ENCODE measurements at regions not wholly inside any gene's neighbourhood (a gene's known extent, or its start where the extent isn't known, plus 50 kb on each side); places are given as distances from the start of the nearest gene placed in this dataset.

DNA sequence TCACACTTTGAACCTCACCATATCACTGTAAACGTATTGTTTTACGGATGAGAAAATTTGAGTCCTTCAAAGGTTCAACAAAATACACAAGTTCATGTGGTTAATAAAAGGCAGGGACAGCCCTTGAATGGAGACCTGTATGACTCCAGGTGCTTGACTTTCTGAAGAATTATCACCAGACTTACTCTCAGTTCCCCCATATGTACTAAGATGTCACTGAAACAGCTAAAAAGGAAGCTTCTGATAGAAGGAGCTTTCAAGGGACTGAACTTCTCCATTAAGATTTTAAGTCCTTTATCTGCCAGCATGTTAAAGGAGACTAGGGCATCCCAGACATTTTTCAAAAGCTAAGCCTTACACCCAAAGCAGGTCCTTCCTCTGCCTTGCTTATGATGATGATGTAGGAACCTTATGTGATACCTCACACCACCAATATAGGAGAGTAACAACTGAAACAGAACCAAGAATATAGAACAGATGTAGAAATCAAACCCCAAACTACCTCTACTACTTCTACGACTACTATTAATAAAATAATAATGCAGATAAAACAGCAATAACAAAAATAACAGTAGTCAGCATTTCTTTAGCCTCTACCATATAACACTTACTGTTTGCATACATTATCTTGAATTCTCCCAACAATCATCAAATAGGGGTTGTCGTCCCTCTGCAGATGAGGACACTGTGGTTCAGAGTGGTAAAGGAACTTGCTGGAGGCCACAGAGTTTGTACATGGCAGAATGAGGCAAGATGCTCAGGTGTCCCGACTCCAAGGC lies 273.9 kb downstream of the ELAVL2 start:
- no peak for DNase-seq

DNA sequence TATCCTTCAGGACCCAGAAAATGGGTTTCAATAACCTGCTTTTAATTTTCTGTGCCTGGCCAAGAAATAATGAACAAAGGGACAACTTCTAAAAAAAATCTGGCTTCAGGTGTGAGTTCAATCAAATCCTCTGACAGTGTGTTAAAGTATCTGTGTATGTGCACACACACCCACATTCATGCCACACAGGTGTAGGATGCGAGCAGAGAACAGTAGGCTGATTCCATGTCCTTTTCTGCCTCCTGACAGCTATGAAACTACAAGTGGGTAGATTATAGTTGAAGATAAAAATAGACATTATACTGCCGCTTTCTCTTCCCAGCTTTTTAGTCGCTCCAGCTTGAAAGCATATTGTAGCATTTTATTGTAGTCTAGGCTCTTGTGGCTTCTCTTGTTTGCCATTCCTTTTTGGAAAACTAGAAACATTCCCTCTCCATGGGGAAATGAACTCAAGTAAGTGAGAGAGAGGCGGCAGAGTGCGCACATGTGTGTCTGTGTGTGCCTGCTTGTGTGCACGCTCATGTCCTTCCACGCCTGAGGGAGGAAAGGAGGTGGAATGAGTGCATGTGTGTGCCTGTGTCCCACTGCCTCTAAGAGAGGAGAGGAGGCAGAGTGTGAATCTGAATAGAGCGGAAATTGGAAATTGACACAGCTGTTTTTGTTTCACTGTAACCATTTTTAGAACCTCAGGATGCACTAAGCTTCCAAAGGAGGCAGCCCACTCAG lies 273.0 kb downstream of the ELAVL2 start:
- DNase-seq: no peak

DNA sequence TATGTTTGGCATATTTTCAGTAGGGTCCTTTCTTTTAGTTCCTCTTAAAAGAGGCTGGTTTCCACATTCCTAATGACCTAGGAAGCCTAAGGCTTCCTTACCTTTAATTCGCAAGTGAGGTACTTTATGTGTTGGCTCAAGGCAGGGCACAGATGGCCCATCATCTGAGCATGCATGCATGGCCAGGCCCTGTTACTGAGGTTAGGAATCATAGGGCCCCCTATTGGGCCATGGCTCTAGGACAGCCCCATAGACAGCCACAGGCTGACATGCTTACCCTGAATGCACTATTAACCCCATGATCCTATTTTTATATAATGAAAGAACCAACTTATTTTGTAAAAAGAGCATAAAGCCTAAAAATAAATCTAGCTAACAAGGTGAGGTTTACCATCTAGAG lies 271.4 kb downstream of the ELAVL2 start:
- DNase-seq: no peak

DNA sequence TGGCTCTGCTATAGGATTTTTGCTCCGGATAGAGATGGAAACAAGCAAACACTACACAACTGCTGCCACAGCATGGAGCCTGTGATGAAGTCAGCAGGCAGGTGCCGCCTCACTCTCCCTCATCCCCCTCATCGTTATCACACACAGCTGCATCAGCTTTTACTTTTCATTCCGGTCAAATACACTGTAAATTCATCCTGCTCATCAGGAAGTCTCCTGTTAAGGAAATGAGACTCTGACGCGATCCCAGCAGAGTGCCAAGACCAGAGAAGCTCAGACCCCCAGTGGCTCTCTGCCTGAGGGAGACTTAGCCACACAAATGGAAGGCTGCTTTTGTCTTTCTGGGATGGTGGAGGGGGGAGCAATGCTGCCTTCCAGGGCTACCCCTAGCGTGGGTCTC lies 270.2 kb downstream of the ELAVL2 start:
- no peak for DNase-seq

- DNase-seq: no peak
Measured at GRCh38 chr9:23556459-23556858, 269.6 kb downstream of the ELAVL2 start.

- no peak for DNase-seq
Measured at GRCh38 chr9:23557689-23558088, 268.4 kb downstream of the ELAVL2 start.

DNA sequence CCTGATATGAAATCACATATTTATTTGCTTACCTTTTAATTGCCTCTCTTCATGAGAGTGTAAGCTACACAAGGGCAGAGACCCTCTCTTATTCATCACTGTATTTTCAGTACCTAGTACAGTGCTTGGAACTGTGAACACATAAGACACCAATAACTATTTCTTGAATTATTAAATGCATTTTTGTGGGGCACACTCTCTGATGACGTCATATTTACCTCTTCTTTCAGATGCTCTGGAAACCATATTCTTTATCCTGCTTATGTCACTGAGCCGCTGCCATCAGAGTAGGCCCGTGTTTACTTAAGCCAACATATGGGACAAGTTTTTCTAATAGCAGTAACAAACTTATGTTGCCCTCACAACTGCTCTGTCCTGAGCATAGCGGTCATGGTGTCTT lies 266.5 kb downstream of the ELAVL2 start:
- no peak for DNase-seq

DNA sequence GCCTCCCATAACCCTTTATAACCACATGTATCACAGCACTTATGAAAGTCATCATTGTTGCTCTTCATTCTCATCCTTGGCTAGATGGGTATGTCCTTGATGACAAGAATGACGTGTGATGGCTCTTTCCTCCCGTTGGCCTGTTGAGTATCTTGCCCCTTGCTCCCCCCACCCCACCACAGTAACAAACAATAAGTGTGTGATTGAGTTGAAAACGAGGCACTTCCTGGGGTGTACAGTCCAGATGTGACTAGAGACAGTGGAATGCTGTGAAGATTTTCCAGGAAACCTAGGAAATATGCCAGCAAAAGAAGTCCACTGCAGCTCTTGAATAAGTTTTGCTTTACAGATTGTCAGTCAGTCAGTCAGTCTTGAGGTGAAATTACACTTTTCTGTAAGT lies 262.5 kb downstream of the ELAVL2 start:
- DNase-seq: peak; percentile 41

- DNase-seq: peak; percentile 53
Measured at GRCh38 chr9:23567516-23568165, 258.4 kb downstream of the ELAVL2 start.

GRCh38 chr9:23571414-23572104 lies 254.5 kb downstream of the ELAVL2 start:
- no peak for DNase-seq

DNA sequence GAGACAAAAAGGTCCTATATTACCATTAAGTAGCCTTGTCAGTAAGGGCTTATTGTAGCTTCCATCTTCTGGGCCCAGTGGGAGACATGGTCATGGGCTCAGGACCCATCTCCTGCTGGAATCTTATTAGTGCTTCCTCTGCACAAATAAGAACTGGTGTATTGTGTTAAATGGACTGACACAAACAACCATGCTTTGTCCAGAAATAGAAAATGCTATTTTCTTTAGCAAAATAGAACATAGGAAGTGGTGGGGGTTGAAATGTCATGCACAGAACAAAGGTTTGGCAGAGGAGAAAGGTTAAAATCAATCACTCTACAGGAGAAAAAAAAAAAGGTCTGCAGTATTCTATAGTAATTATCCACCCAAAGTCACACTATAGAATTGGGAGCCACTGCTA lies 252.2 kb downstream of the ELAVL2 start:
- no peak for DNase-seq

DNA sequence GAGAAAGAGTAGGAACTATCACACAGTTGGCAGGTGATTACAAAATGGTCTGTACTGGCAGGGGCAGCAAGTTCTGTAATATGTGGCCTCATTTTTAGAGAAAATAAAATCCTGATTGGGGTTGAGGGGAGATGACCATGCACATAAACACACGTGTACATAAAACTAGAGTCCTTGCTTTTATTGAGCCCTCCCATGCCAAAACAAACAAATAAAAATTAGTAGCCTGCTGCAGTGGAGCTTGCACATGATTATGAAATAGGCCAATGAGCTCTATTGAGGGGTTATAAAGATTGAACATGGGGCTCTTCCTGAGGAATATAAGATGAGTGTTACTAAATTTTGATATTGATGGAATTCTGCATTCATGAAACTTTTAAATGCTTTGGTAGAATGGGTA lies 248.4 kb downstream of the ELAVL2 start:
- no peak for DNase-seq

GRCh38 chr9:23581931-23582330 lies 244.1 kb downstream of the ELAVL2 start:
- DNase-seq: no peak

DNA sequence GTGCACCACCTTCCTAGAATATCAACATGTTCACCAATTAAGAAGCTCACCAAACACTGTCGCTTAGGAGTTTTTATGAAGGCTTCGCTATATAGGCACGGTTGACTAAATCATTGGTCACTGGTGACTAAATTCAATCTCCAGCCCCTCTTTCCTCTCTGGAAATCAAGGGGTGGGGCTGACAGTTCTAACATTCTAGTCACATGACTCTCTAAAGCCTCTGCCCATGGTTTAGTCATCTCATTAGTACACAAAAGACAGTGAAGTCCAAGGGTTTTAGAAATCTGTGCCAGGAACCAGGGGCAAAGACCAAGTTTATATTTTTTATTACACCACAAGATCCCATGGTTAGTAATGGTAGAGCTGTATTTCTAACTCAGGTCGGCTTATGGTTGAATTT lies 243.2 kb downstream of the ELAVL2 start:
- DNase-seq: no peak

DNA sequence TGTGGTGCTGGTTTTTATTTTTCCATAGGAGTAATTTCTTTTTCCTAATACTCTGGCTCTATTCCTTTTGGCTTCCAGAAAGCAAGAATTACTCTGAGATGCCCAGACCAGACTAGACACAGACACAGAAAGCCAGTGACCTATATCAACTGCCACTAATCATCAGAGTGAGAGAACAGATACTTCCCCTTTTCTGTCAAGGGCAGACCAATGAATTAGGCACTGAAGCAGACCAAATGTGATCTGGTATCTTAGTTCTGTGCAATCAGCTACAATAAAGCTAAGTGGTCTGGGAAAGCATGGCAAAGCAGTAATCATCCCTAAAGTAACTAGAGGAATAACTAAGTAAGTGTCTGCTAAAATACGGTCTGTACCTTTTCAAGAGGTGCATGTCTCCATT lies 239.1 kb downstream of the ELAVL2 start:
- no peak for DNase-seq

DNA sequence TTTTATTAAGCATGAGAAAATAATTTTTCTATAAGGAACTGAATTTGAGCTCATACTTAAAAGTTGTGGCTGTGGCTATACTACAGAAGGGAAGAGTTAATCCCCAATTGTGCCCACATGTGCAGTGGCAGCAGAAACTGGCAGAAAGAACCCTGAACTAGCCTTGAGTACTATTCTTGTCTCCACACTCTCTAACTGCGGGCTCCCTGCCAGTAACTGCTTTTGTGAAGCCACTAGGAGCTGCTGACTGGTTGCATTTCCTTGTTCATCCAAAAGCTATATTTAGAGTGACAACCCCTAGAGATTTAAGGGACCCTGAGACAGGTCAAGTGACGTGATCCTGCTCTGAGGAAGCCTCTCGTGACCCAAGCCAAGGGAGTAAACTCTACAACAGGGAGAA lies 238.6 kb downstream of the ELAVL2 start:
- peak; percentile 61 for DNase-seq

DNA sequence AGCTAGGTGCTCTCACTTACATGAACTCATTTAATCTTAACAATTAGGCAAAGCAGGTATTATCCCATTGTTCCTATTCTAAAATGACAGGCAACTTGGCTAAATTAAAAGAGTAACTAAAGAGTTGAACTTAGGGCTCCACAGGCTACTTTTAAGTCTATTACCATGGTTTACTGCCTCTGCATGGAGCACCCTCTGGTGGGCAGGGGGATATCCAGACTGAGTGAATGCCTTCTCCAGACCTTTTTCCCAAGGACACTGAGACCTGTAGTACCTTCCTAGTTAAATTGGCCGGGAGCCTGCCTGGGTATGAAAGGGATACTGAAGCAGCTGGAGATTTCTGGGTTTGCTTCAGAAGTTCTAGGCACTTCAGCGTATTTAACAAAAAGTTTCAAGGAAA lies 238.1 kb downstream of the ELAVL2 start:
- DNase-seq: no peak

DNA sequence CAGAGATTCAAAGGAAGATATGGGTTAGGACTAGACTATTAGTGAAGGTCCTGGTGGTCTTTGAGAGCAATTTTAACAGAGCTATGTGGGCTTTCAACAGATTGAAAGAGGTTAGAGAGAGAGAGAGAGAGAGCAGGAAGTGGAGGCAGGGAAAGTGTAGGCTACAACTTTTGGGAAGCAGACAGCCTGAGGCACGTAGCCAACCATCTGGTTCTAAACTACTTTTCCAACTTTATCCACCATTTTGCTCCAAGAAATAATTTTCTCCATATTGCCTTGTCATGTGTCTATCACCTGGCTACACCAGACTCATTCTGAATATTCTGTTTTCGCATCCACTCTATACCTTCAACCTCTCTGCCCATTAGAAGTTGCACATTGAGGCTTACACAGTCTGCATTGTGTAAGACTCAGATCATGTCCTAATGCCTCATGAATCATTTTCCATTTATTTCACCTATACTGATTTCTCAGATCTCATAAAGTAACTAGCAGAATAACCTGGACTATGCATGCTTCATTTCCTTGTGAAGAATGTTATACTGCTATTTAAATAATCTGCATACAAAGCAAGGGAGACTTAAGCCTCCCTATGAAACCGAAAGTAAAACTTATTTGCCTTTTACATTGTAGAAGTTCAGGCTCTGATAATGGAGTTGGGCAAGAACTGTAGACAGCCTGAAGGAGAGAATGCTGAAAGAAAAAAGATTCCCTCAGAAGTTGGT lies 235.6 kb downstream of the ELAVL2 start:
- no peak for DNase-seq

GRCh38 chr9:23594421-23594820 lies 231.6 kb downstream of the ELAVL2 start:
- DNase-seq: no peak

- no peak for DNase-seq
Measured at GRCh38 chr9:23596913-23597634, 229.0 kb downstream of the ELAVL2 start.

- DNase-seq: no peak
Measured at GRCh38 chr9:23598994-23599393, 227.0 kb downstream of the ELAVL2 start.

DNA sequence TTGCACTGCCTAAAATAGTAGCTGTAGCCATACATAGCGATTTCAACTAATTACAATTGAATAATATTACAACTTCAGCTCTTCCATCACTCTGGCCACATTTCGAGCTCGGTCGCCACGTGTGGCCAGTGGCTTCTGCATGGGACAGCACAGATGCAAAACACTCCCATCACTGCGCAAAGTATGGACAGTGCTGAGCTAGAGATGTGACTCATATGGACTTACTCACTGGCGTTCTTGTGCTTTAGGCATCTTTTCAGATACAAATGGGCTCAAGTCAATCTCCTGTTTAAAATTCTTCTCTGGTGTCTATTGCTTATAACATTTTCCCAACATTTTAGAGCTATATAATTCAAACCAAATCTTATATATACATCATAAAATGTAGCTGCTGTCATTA lies 222.7 kb downstream of the ELAVL2 start:
- no peak for DNase-seq
